ENCODE measurements at regions not wholly inside any gene's neighbourhood (a gene's known extent, or its start where the extent isn't known, plus 50 kb on each side); places are given as distances from the start of the nearest gene placed in this dataset.

DNA sequence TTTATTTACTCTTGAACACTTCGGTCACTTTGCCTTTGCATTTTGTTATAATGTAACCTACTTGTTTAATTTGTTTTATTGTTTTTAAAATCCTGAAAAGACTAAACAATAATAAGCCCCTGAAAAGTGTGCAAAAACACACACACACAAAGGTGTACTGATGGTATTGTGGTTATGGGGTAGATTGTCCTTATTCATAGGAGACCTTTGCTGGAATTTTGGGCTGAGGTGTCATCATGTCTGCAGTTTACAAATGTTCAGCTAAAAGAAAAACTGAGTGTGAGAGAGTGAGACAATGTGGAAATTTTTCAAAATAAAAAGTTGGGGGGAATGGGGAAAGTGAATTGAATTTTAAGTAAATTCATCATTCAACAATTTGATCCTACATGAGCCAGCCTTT lies 174.9 kb downstream of the QDPR start:
- no peak for TF ChIP-seq POLR2AphosphoS5 (IDR thresholded peaks at IDR 0.05; ENCODE audit: low read depth, low read length)
- TF ChIP-seq POLR2A (IDR thresholded peaks at IDR 0.05; ENCODE audit: low read depth, low read length): no peak
- TF ChIP-seq TAF1 (IDR thresholded peaks at IDR 0.05; ENCODE audit: low read depth, low read length): no peak
